Retinal pigment epithelial cell (primary cell): ENCODE measurements at regions not wholly inside any gene's neighbourhood (a gene's known extent, or its start where the extent isn't known, plus 50 kb on each side); places are given as distances from the start of the nearest gene placed in this dataset.

Source experiments
- DNase-seq: peaks from one replicate; pipeline ENCODE4 v3.0.0-alpha.2; 2010; ENCODE audit warnings: low read depth
- H3K4me3 ChIP-seq: 2 replicates; pipeline ENCODE4 v1.5.1; 2011; ENCODE audit warnings: mild to moderate bottlenecking, low read length, control low read depth, moderate library complexity
- CTCF ChIP-seq: conservative IDR thresholded peaks from 2 replicates; pipeline ENCODE4 v1.5.1; 2011; ENCODE audit warnings: low read depth, low read length, control low read depth, inconsistent platforms

GRCh38 chr3:68378631-68379030, 553.7 kb downstream of the TAFA4 start:
- H3K4me3 ChIP-seq: no peak overlapping the region
- no peak for DNase-seq
- TF ChIP-seq CTCF: no peak

- TF ChIP-seq CTCF: no peak
- no peak for DNase-seq
- no peak overlapping the region for H3K4me3 ChIP-seq
These were observed 558.6 kb downstream of the TAFA4 start for GRCh38 chr3:68373727-68374126.

GRCh38 chr3:68363796-68364195, 568.6 kb downstream of the TAFA4 start:
- TF ChIP-seq CTCF: no peak
- DNase-seq: no peak
- H3K4me3 ChIP-seq: no peak overlapping the region

- no peak for TF ChIP-seq CTCF
- DNase-seq: no peak
- H3K4me3 ChIP-seq: no peak overlapping the region
These were observed 571.9 kb downstream of the TAFA4 start for GRCh38 chr3:68360492-68360891.

GRCh38 chr3:68345781-68346180, 586.6 kb downstream of the TAFA4 start:
- no peak overlapping the region for H3K4me3 ChIP-seq
- no peak for DNase-seq
- TF ChIP-seq CTCF: no peak

- no peak for DNase-seq
- no peak overlapping the region for H3K4me3 ChIP-seq
- no peak for TF ChIP-seq CTCF
These were observed 589.9 kb downstream of the TAFA4 start for GRCh38 chr3:68342426-68342825.

GRCh38 chr3:68336042-68336441, 596.3 kb downstream of the TAFA4 start:
- TF ChIP-seq CTCF: no peak
- H3K4me3 ChIP-seq: no peak overlapping the region
- no peak for DNase-seq
